ENCODE measurements at regions not wholly inside any gene's neighbourhood (a gene's known extent, or its start where the extent isn't known, plus 50 kb on each side); places are given as distances from the start of the nearest gene placed in this dataset.
A peak's percentile ranks its signal among the peaks of the same experiment; 100 is the strongest.

DNA sequence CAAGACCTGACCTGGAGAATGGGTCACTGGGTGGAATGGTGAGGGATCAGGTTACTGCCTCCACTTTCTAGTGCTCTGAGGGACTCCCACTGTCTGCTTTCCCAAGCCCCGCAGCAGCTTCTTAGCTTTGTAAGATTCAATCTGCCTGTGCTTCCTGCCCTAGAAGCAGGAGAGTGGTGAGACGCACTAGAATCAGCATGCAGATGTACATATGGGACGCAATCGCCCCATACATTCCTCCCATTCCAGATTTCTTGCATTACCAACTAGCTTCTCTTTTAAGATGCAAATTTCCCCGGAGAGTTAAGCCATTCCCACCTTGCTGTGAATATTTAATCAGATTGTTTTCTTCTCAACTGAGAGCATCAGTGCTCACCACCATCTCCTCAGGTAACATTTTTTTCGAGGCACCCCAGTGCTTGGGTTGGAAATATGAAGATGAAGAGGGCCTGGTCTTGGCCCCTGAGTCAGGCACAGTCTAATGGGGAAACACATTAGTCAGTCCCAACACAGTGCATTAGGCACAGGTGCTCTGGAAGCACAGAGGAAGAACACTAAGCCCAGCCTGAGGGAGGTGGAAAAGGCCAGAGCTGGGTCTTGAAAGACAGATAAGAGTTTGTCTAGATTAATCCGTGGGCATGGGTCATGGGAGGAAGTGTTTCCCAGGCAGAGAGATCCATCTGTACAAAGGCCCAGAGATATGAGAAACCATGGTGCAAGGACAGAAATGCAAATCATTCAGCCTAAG lies 66.7 kb upstream of the PRPS1 start:
- peak in 1 of 2 experiments; percentile 40; a peak in 1 of 3 replicates for TF ChIP-seq POLR2A (IDR thresholded peaks at IDR 0.05; ENCODE audit: control extremely low read depth in 1 of 2, low read depth in 2 of 2, low read length in 2 of 2)
- TF ChIP-seq SIN3A (conservative IDR thresholded peaks at IDR 0.05 in 1 of 2, IDR thresholded peaks at IDR 0.05 in 1 of 2; ENCODE audit: low read depth in 1 of 2, low read length in 2 of 2), result no peak
- TF ChIP-seq EP300 (IDR thresholded peaks at IDR 0.05; ENCODE audit: borderline replicate concordance in 1 of 2, low read depth in 2 of 2, low read length in 2 of 2), result 0 out of 3 replicates have a peak, but pooled peaks of 1 of the 2 experiments have one; percentile 32
- TF ChIP-seq SIX5 (IDR thresholded peaks at IDR 0.05; ENCODE audit: low read depth, low read length), result no peak
- TF ChIP-seq, protein P1, sequence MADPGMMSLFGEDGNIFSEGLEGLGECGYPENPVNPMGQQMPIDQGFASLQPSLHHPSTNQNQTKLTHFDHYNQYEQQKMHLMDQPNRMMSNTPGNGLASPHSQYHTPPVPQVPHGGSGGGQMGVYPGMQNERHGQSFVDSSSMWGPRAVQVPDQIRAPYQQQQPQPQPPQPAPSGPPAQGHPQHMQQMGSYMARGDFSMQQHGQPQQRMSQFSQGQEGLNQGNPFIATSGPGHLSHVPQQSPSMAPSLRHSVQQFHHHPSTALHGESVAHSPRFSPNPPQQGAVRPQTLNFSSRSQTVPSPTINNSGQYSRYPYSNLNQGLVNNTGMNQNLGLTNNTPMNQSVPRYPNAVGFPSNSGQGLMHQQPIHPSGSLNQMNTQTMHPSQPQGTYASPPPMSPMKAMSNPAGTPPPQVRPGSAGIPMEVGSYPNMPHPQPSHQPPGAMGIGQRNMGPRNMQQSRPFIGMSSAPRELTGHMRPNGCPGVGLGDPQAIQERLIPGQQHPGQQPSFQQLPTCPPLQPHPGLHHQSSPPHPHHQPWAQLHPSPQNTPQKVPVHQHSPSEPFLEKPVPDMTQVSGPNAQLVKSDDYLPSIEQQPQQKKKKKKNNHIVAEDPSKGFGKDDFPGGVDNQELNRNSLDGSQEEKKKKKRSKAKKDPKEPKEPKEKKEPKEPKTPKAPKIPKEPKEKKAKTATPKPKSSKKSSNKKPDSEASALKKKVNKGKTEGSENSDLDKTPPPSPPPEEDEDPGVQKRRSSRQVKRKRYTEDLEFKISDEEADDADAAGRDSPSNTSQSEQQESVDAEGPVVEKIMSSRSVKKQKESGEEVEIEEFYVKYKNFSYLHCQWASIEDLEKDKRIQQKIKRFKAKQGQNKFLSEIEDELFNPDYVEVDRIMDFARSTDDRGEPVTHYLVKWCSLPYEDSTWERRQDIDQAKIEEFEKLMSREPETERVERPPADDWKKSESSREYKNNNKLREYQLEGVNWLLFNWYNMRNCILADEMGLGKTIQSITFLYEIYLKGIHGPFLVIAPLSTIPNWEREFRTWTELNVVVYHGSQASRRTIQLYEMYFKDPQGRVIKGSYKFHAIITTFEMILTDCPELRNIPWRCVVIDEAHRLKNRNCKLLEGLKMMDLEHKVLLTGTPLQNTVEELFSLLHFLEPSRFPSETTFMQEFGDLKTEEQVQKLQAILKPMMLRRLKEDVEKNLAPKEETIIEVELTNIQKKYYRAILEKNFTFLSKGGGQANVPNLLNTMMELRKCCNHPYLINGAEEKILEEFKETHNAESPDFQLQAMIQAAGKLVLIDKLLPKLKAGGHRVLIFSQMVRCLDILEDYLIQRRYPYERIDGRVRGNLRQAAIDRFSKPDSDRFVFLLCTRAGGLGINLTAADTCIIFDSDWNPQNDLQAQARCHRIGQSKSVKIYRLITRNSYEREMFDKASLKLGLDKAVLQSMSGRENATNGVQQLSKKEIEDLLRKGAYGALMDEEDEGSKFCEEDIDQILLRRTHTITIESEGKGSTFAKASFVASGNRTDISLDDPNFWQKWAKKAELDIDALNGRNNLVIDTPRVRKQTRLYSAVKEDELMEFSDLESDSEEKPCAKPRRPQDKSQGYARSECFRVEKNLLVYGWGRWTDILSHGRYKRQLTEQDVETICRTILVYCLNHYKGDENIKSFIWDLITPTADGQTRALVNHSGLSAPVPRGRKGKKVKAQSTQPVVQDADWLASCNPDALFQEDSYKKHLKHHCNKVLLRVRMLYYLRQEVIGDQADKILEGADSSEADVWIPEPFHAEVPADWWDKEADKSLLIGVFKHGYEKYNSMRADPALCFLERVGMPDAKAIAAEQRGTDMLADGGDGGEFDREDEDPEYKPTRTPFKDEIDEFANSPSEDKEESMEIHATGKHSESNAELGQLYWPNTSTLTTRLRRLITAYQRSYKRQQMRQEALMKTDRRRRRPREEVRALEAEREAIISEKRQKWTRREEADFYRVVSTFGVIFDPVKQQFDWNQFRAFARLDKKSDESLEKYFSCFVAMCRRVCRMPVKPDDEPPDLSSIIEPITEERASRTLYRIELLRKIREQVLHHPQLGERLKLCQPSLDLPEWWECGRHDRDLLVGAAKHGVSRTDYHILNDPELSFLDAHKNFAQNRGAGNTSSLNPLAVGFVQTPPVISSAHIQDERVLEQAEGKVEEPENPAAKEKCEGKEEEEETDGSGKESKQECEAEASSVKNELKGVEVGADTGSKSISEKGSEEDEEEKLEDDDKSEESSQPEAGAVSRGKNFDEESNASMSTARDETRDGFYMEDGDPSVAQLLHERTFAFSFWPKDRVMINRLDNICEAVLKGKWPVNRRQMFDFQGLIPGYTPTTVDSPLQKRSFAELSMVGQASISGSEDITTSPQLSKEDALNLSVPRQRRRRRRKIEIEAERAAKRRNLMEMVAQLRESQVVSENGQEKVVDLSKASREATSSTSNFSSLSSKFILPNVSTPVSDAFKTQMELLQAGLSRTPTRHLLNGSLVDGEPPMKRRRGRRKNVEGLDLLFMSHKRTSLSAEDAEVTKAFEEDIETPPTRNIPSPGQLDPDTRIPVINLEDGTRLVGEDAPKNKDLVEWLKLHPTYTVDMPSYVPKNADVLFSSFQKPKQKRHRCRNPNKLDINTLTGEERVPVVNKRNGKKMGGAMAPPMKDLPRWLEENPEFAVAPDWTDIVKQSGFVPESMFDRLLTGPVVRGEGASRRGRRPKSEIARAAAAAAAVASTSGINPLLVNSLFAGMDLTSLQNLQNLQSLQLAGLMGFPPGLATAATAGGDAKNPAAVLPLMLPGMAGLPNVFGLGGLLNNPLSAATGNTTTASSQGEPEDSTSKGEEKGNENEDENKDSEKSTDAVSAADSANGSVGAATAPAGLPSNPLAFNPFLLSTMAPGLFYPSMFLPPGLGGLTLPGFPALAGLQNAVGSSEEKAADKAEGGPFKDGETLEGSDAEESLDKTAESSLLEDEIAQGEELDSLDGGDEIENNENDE (IDR thresholded peaks at IDR 0.05; ENCODE audit: insufficient replicate concordance, low read length), result no peak
- no peak for TF ChIP-seq POLR2AphosphoS5 (IDR thresholded peaks at IDR 0.05; ENCODE audit: low read depth, low read length)
- TF ChIP-seq, protein P2, sequence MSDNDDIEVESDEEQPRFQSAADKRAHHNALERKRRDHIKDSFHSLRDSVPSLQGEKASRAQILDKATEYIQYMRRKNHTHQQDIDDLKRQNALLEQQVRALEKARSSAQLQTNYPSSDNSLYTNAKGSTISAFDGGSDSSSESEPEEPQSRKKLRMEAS (IDR thresholded peaks at IDR 0.05), result no peak

Measured in H1 (cell line).